Nucleus accumbens (tissue), 56 donors: ENCODE measurements at regions not wholly inside any gene's neighbourhood (a gene's known extent, or its start where the extent isn't known, plus 50 kb on each side); places are given as distances from the start of the nearest gene placed in this dataset.

Experiments used
- DNase-seq, 56 donors: peaks; one replicate each; lab custom pipeline; 2025; lab: John Stamatoyannopoulos, UW

GRCh38 chr2:65499216-65499615 lies 66.8 kb upstream of the SPRED2 start:
- no peak for DNase-seq

- no peak for DNase-seq
Observed at GRCh38 chr2:65498396-65498795, 66.0 kb upstream of the SPRED2 start.

- no peak for DNase-seq
Observed at GRCh38 chr2:65495251-65495877, 63.0 kb upstream of the SPRED2 start.

- DNase-seq: no peak
Observed at GRCh38 chr2:65494078-65494477, 61.7 kb upstream of the SPRED2 start.

- no peak for DNase-seq
Observed at GRCh38 chr2:65491381-65491905, 59.0 kb upstream of the SPRED2 start.

- no peak for DNase-seq
Observed at GRCh38 chr2:65490222-65490621, 57.8 kb upstream of the SPRED2 start.

GRCh38 chr2:65489269-65489668 lies 56.9 kb upstream of the SPRED2 start:
- no peak for DNase-seq

GRCh38 chr2:65488527-65488926 lies 56.1 kb upstream of the SPRED2 start:
- DNase-seq: no peak

- DNase-seq: no peak
Observed at GRCh38 chr2:65487404-65487803, 55.0 kb upstream of the SPRED2 start.

- no peak for DNase-seq
Observed at GRCh38 chr2:65486802-65487201, 54.4 kb upstream of the SPRED2 start.

- no peak for DNase-seq
Observed at GRCh38 chr2:65486282-65486681, 53.9 kb upstream of the SPRED2 start.

GRCh38 chr2:65485839-65486238 lies 53.4 kb upstream of the SPRED2 start:
- DNase-seq: no peak

GRCh38 chr2:65483763-65484162 lies 51.4 kb upstream of the SPRED2 start:
- peak in 1 of 56 donors; percentile 1 for DNase-seq

- DNase-seq: no peak
Observed at GRCh38 chr2:65482971-65483370, 50.6 kb upstream of the SPRED2 start.
